ENCODE measurements at regions not wholly inside any gene's neighbourhood (a gene's known extent, or its start where the extent isn't known, plus 50 kb on each side); places are given as distances from the start of the nearest gene placed in this dataset.

DNA sequence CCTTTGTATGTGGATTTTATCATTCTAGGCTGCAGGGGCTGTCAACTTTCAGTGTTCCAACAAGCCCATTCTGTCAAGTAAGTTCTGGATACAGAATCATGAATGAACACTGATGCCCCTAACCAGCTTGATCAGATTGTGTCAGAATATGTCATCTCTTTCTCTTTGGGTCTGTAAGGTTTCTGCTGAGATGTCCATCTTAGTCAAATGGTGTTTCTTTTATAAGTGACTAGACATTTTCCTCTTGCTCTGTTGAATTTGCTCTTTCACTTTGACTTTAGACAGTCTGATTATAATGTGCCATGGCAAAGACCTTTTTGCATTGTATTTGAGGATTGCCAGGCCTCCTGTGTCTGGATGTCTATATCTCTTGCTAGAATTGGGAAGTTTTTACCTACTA lies 660.9 kb upstream of the CBLB start:
- TF ChIP-seq POLR2AphosphoS5 (IDR thresholded peaks at IDR 0.05): no peak
- TF ChIP-seq CTCF (IDR thresholded peaks at IDR 0.05): no peak
- TF ChIP-seq POLR2A (IDR thresholded peaks at IDR 0.05): no peak
- no peak for TF ChIP-seq EP300 (IDR thresholded peaks at IDR 0.05)

Measured in upper lobe of left lung (tissue), 4 donors.